CD14-positive monocyte (primary cell): ENCODE measurements at regions not wholly inside any gene's neighbourhood (a gene's known extent, or its start where the extent isn't known, plus 50 kb on each side); places are given as distances from the start of the nearest gene placed in this dataset. TPM values are rescaled to one million over a fixed set of nuclear protein-coding genes. Genes with fewer than 3 reads are reported as not detected.

Source experiments
- DNase-seq, 3 donors: peaks; one replicate each; pipeline ENCODE4 v3.0.0-alpha.2; 2011 to 2022
- H2AFZ ChIP-seq: 2 replicates; pipeline ENCODE4 v1.6.0; 2012; ENCODE audit warnings: mild to moderate bottlenecking, low read depth, low read length, inconsistent platforms; ENCODE audit not compliant: insufficient read depth, poor library complexity, severe bottlenecking
- H3K27ac ChIP-seq, 2 donors: 1 replicate in 1 of 2; 2 replicates in 1 of 2; pipeline ENCODE4 v1.5.1; 2012 to 2013; ENCODE audit warnings: low read length in 2 of 2, control low read depth in 1 of 2, inconsistent platforms in 1 of 2, low read depth in 1 of 2, mild to moderate bottlenecking in 1 of 2
- H3K27me3 ChIP-seq, 2 donors: one replicate each; pipeline versions ENCODE4 v1.6.0 to v1.6.1; 2011 to 2013; ENCODE audit warnings: low read length in 2 of 2; ENCODE audit not compliant: control insufficient read depth in 2 of 2, insufficient read depth in 2 of 2
- H3K36me3 ChIP-seq, 2 donors: replicated peaks in 1 of 2; 1 replicate in 1 of 2; 2 replicates in 1 of 2; pipeline versions ENCODE4 v1.5.1 to v1.6.1; 2012 to 2013; ENCODE audit warnings: low read length in 2 of 2, control low read depth in 1 of 2, inconsistent platforms in 1 of 2, mild to moderate bottlenecking in 1 of 2; ENCODE audit not compliant: insufficient read depth in 2 of 2, control insufficient read depth in 1 of 2
- H3K4me1 ChIP-seq, 2 donors: 1 replicate in 1 of 2; 2 replicates in 1 of 2; pipeline versions ENCODE4 v1.5.1 to v1.6.1; 2012 to 2013; ENCODE audit warnings: low read length in 2 of 2, control low read depth in 1 of 2, inconsistent platforms in 1 of 2, mild to moderate bottlenecking in 1 of 2, moderate library complexity in 1 of 2; ENCODE audit not compliant: insufficient read depth in 2 of 2, control insufficient read depth in 1 of 2
- H3K4me2 ChIP-seq: replicated peaks from 2 replicates; pipeline ENCODE3; 2012; ENCODE audit warnings: low read length, moderate library complexity, mild to moderate bottlenecking; ENCODE audit not compliant: poor library complexity, severe bottlenecking; ENCODE audit errors: extremely low read depth
- H3K4me3 ChIP-seq, 3 experiments: fragments of 200-600 bp in 1 of 3; sonication (generic) in 1 of 3; replicated peaks in 1 of 3; 1 replicate in 2 of 3; 2 replicates in 1 of 3; pipeline ENCODE4 v1.5.1; 2011 to 2013; ENCODE audit warnings: low read length in 3 of 3, mild to moderate bottlenecking in 3 of 3, control low read depth in 2 of 3, low read depth in 2 of 3, inconsistent platforms in 1 of 3, moderate library complexity in 1 of 3
- H3K79me2 ChIP-seq: 2 replicates; pipeline ENCODE4 v1.6.0; 2012; ENCODE audit warnings: mild to moderate bottlenecking, control low read depth, inconsistent platforms, low read length, moderate library complexity; ENCODE audit not compliant: insufficient read depth
- H3K9ac ChIP-seq: 2 replicates; pipeline ENCODE4 v1.6.0; 2017; ENCODE audit warnings: low read length, mild to moderate bottlenecking; ENCODE audit not compliant: insufficient read depth, poor library complexity, severe bottlenecking
- H3K9me3 ChIP-seq, 2 donors: replicated peaks in 1 of 2; 1 replicate in 1 of 2; 2 replicates in 1 of 2; pipeline versions ENCODE4 v1.5.1 to v1.6.1; 2012 to 2013; ENCODE audit warnings: low read length in 2 of 2, control low read depth in 1 of 2; ENCODE audit not compliant: control insufficient read depth in 1 of 2, insufficient read depth in 1 of 2
- H4K20me1 ChIP-seq: 2 replicates; pipeline ENCODE4 v1.6.0; 2012; ENCODE audit warnings: mild to moderate bottlenecking, low read length, control low read depth, moderate library complexity; ENCODE audit not compliant: insufficient read depth
- H3K27ac Mint-ChIP-seq, 7 donors: one replicate each; pipeline ENCODE4 v1.8.0; 2020; ENCODE audit warnings: mild to moderate bottlenecking in 7 of 7, mixed read lengths in 7 of 7, moderate library complexity in 6 of 7, inconsistent platforms in 2 of 7
- H3K27me3 Mint-ChIP-seq, 3 donors: one replicate each; pipeline ENCODE4 v1.8.0; 2021 to 2022; ENCODE audit warnings: low read depth in 3 of 3, mild to moderate bottlenecking in 3 of 3, mixed read lengths in 3 of 3, moderate library complexity in 3 of 3, inconsistent platforms in 1 of 3
- H3K36me3 Mint-ChIP-seq, 2 donors: one replicate each; pipeline ENCODE4 v1.8.0; 2020; ENCODE audit warnings: mixed read lengths in 2 of 2, inconsistent platforms in 1 of 2, mild to moderate bottlenecking in 1 of 2
- H3K4me1 Mint-ChIP-seq: one replicate; pipeline ENCODE4 v1.8.0; 2020; ENCODE audit warnings: mild to moderate bottlenecking, mixed read lengths
- H3K4me3 Mint-ChIP-seq, 2 donors: one replicate each; pipeline ENCODE4 v1.8.0; 2020; ENCODE audit warnings: mild to moderate bottlenecking in 2 of 2, mixed read lengths in 2 of 2, moderate library complexity in 1 of 2
- H3K9me3 Mint-ChIP-seq, 7 donors: one replicate each; pipeline ENCODE4 v1.8.0; 2020 to 2022; ENCODE audit warnings: mixed read lengths in 7 of 7, mild to moderate bottlenecking in 6 of 7, moderate library complexity in 6 of 7, inconsistent platforms in 2 of 7
- CTCF ChIP-seq: fragments of 200-600 bp; IDR thresholded peaks from one replicate; pipeline ENCODE4 v1.8.0; 2022; ENCODE audit warnings: antibody characterized with exemption, mild to moderate bottlenecking
- WGBS: methylation state at CpG from one replicate; pipeline ENCODE4 v1.1.5; 2013; ENCODE audit warnings: missing lambda C conversion rate; ENCODE audit not compliant: insufficient coverage; 5-methylcytosine and 5-hydroxymethylcytosine counted together
- intact Hi-C, 2 donors: fragments of 100-400 bp; cut with micrococcal nuclease; formaldehyde crosslinking; loops; one replicate each; pipeline versions ENCODE4 v1.15.0 to v1.15.1; 2023
- small RNA-seq: library from RNA; depleted of rRNA; stranded (forward); fragments of <200 nt; gene quantifications from one replicate; pipeline ENCODE3, GENCODE V24; 2012; ENCODE audit warnings: low read depth; ENCODE audit not compliant: insufficient read length

DNA sequence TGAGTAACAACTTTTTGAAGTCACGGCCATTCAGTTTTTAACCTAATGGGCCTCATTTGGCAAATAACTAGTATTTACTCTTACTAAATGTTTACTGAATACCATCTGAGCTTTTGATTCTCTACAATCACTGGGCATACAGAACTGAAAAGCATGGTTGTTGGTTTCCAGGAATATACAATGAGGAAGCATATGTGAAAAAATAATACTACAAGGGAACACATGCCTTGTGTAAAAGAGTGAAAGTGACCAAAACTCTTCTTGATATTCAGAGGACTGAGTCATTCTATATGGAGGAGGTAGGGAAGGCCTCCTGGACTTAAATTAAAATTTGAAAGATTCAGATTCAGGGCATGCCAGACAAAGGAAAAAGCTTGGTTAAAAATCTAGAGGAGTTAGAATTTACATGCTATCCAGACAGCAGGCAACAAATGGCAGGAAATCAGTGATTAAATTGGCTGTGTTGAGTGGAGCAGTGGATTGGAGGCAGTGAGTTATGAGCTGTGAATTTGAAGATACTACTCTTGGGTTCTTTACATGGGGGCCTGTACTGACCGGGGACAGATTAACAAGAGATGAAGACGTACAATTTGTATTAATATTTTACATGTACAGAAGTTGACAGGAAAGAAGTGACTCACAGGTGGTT lies 53.6 kb upstream of the NRXN1 start:
- Histone ChIP-seq H3K27me3 (no peaks in the 10 kb centered on the region), H3K9ac (no peak overlapping the region), H3K4me2 (no peak overlapping the region), H3K9me3 (no peaks in the 10 kb centered on the region), H4K20me1 (no peaks in the 10 kb centered on the region), H3K79me2 (no peaks in the 10 kb centered on the region), H3K36me3 (no peaks in the 10 kb centered on the region), H3K4me3 (no peak overlapping the region), H3K4me1 (no peaks in the 10 kb centered on the region), H3K27ac (no peak overlapping the region), H2AFZ (no peak overlapping the region)
- Mint-ChIP-seq H3K9me3 (peaks cover 0 to 7% (median 2%) of the 10 kb centered on the region in 7 donors), H3K27me3 (peaks cover 0 to 1% (median 0%) of the 10 kb centered on the region in 3 donors), H3K36me3 (no peaks in the 10 kb centered on the region), H3K4me3 (no peak overlapping the region), H3K4me1 (no peaks in the 10 kb centered on the region), H3K27ac (no peak overlapping the region)
- intact Hi-C loops = no loop called here
- no peak for TF ChIP-seq CTCF
- 100% methylated on average over 2 of the region's 3 CpGs for WGBS
- DNase-seq = no peak

- DNase-seq = no peak
- intact Hi-C loops = no loop called here
- H3K9me3 ChIP-seq = no peaks in the 10 kb centered on the region
- H4K20me1 ChIP-seq = no peaks in the 10 kb centered on the region
- H3K4me1 Mint-ChIP-seq = no peaks in the 10 kb centered on the region
- no peak overlapping the region for H2AFZ ChIP-seq
- H3K27me3 ChIP-seq = no peaks in the 10 kb centered on the region
- no CpG with 5 or more reads among the region's 2 CpGs for WGBS
- no peak overlapping the region for H3K27ac Mint-ChIP-seq
- H3K27me3 Mint-ChIP-seq = peaks cover 0 to 1% (median 0%) of the 10 kb centered on the region in 3 donors
- no peaks in the 10 kb centered on the region for H3K36me3 Mint-ChIP-seq
- H3K36me3 ChIP-seq = no peaks in the 10 kb centered on the region
- no peak overlapping the region for H3K4me2 ChIP-seq
- no peak overlapping the region for H3K27ac ChIP-seq
- peaks cover 0 to 5% (median 2%) of the 10 kb centered on the region in 7 donors for H3K9me3 Mint-ChIP-seq
- TF ChIP-seq CTCF = no peak
- no peak overlapping the region for H3K4me3 ChIP-seq
- no peak overlapping the region for H3K9ac ChIP-seq
- H3K4me3 Mint-ChIP-seq = no peak overlapping the region
- H3K4me1 ChIP-seq = no peaks in the 10 kb centered on the region
- no peaks in the 10 kb centered on the region for H3K79me2 ChIP-seq
Measured at GRCh38 chr2:51084750-51085149, 52.8 kb upstream of the NRXN1 start.

Small RNA genes in the stretch of these regions (small RNA-seq; reads per million reads assigned to genes)
- not detected for gene AC010967.3
- not detected for gene AC069157.1
- gene AC097463.2 = not detected
- gene CRYGGP = not detected
- gene MIR4431 = not detected
- gene RF00019 = not detected
- not detected for gene RF00424
- not detected for gene RNU6-997P
